Left ventricle myocardium inferior (tissue), 1 donor: ENCODE measurements at regions not wholly inside any gene's neighbourhood (a gene's known extent, or its start where the extent isn't known, plus 50 kb on each side); places are given as distances from the start of the nearest gene placed in this dataset.

Source experiments
- DNase-seq: peaks from one replicate; pipeline ENCODE4 v3.0.0-alpha.2; 2020
- H3K27ac ChIP-seq: fragments of 200-600 bp; replicated peaks from 2 replicates; pipeline ENCODE4 v1.8.0; 2021
- H3K27me3 ChIP-seq: fragments of 200-600 bp; 2 replicates; pipeline ENCODE4 v1.8.0; 2021; ENCODE audit warnings: low read depth
- H3K36me3 ChIP-seq: fragments of 200-600 bp; 2 replicates; pipeline ENCODE4 v1.8.0; 2021
- H3K4me1 ChIP-seq: fragments of 200-600 bp; 2 replicates; pipeline ENCODE4 v1.8.0; 2021
- H3K4me3 ChIP-seq: fragments of 200-600 bp; 2 replicates; pipeline ENCODE4 v1.8.0; 2021; ENCODE audit warnings: mild to moderate bottlenecking, moderate library complexity
- H3K9me3 ChIP-seq: fragments of 200-600 bp; replicated peaks from 2 replicates; pipeline ENCODE4 v1.8.0; 2021
- intact Hi-C: fragments of 100-400 bp; cut with micrococcal nuclease; formaldehyde crosslinking; loops from one replicate; pipeline ENCODE4 v1.11.0; 2022
- TF ChIP-seq, protein P1 (sequence below): fragments of 200-600 bp; IDR thresholded peaks from 2 replicates; pipeline ENCODE4 v1.8.0; 2021; ENCODE audit warnings: antibody characterized with exemption, mild to moderate bottlenecking, borderline replicate concordance
- donor health status: DM: no; HTN: yes; CAD: no; lungs with severe emphysema.

DNA sequence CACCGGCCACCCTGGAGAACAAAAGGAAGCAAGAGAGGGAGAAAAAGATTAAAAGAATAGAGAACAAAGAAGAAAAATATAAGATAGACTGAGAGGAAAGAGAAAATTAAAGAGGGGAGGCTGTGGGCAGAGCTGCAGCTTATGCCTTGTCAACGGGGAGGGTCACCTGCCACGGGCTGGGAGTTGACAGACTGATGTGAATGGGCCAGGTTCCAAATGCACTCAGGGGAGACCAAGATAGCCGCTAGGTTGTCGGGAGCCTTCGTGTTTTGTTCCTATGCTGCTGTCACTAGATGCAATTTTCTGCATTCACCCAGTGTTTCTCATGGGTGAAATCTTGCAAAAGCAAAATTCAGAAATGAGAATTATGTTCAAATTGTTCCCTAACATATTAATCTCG is 119.6 kb upstream of the MTHFD1L start:
- H3K27ac ChIP-seq, result peak overlapping the region; percentile 64
- intact Hi-C loops, result no loop called here
- H3K27me3 ChIP-seq, result no peaks in the 10 kb centered on the region
- DNase-seq, result peak; percentile 58
- H3K4me3 ChIP-seq, result no peak overlapping the region
- TF ChIP-seq, protein P1, sequence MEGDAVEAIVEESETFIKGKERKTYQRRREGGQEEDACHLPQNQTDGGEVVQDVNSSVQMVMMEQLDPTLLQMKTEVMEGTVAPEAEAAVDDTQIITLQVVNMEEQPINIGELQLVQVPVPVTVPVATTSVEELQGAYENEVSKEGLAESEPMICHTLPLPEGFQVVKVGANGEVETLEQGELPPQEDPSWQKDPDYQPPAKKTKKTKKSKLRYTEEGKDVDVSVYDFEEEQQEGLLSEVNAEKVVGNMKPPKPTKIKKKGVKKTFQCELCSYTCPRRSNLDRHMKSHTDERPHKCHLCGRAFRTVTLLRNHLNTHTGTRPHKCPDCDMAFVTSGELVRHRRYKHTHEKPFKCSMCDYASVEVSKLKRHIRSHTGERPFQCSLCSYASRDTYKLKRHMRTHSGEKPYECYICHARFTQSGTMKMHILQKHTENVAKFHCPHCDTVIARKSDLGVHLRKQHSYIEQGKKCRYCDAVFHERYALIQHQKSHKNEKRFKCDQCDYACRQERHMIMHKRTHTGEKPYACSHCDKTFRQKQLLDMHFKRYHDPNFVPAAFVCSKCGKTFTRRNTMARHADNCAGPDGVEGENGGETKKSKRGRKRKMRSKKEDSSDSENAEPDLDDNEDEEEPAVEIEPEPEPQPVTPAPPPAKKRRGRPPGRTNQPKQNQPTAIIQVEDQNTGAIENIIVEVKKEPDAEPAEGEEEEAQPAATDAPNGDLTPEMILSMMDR, result no peak
- no peaks in the 10 kb centered on the region for H3K9me3 ChIP-seq
- peaks cover 59% of the 10 kb centered on the region for H3K4me1 ChIP-seq
- H3K36me3 ChIP-seq, result no peaks in the 10 kb centered on the region

DNA sequence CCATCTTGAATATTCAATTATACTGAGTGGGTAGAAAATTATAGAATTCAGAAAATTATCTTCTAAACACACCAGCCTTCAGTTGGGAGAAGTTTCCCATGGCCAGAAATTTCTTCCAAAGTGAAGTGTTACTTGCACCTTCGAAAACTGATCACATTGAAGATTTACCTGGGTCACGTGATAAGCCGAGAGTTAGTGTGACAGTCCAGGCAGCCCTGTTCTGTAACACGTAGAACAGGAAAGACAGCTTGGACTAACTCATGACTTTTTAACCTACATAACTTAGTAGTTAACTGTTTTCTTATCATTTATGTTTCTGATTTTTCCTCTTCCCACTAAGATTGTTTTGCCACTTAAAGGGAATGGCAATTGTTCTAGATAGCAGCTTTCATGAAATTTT is 118.3 kb upstream of the MTHFD1L start:
- no peaks in the 10 kb centered on the region for H3K36me3 ChIP-seq
- TF ChIP-seq, protein P1, result no peak
- H3K4me1 ChIP-seq, result peaks cover 49% of the 10 kb centered on the region
- H3K27me3 ChIP-seq, result no peaks in the 10 kb centered on the region
- H3K27ac ChIP-seq, result no peak overlapping the region
- no peak for DNase-seq
- H3K4me3 ChIP-seq, result no peak overlapping the region
- intact Hi-C loops, result no loop called here
- no peaks in the 10 kb centered on the region for H3K9me3 ChIP-seq

DNA sequence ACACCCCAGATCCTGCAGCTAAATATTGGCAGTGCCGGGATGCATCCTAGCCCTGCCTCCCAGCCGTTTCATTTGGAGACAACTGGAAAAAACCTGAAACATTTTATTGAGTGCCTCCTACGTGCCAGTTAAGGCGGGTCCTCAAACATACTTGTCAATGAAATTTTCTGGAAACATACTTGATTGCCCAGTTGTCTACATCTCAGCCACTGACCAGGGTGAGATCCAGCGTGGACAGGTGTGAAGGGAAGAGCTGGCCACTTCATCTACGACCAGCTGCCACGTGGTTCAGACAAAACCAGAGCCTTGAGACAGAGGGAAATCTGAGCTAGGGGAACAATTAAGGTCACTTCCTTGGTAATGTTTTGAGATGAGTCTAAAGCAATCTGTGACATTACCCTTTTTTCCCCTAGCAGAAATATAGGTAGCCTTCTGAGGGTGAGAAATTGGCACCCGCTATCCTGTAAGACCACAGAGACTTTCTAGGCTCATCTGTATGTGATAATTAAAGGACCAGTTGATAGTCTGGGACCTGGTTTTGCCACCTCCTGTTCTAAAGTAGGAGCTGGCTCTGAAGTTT is 116.3 kb upstream of the MTHFD1L start:
- Histone ChIP-seq H3K27ac (no peak overlapping the region), H3K4me1 (peaks cover 44% of the 10 kb centered on the region), H3K9me3 (no peaks in the 10 kb centered on the region), H3K27me3 (no peaks in the 10 kb centered on the region), H3K36me3 (no peaks in the 10 kb centered on the region), H3K4me3 (no peak overlapping the region)
- intact Hi-C loops, result no loop called here
- no peak for DNase-seq
- TF ChIP-seq, protein P1, result no peak

DNA sequence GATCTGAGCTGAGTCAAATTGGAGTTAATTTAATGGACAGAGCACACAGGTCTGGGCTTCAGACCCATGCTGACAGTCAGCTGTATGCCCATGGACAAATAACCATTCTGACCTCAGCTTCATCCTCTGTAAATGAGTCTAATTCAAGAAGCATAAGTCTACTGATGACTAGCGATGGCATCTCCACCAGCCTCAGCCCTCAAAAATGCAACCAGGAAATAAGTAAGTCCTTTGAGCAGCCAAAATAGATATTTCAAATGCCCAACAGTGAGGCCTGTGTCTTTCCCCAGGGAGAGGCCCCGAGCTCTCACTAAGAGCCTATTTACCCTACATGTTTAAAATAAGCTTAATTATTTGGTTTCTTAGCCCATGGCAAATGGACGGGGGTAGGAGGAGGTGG is 114.2 kb upstream of the MTHFD1L start:
- intact Hi-C loops, result no loop called here
- Histone ChIP-seq H3K9me3 (no peaks in the 10 kb centered on the region), H3K27me3 (no peaks in the 10 kb centered on the region), H3K4me1 (peaks cover 44% of the 10 kb centered on the region), H3K36me3 (no peaks in the 10 kb centered on the region), H3K27ac (no peak overlapping the region), H3K4me3 (no peak overlapping the region)
- TF ChIP-seq, protein P1, result no peak
- DNase-seq, result no peak

DNA sequence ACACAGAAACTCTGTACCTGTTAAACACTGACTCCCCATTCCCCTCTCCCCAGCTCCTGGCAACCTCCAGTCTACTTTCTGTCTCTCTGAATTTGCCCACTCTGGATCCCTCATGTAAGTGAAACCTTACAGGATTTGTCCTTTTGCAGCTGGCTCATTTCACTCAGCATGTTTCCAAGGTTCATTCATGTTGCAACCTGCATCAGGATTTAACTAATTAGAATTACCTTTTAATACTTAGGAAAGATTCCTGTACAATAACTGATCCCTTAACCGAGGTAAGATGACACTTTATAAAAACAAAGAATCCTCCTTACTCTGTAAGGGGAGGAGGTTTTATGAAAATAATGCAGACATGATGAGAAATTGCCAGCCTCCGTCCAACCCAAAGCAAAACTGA is 113.1 kb upstream of the MTHFD1L start:
- DNase-seq, result no peak
- peaks cover 48% of the 10 kb centered on the region for H3K4me1 ChIP-seq
- H3K27me3 ChIP-seq, result no peaks in the 10 kb centered on the region
- no peak overlapping the region for H3K27ac ChIP-seq
- no peaks in the 10 kb centered on the region for H3K9me3 ChIP-seq
- intact Hi-C loops, result no loop called here
- no peak overlapping the region for H3K4me3 ChIP-seq
- H3K36me3 ChIP-seq, result no peaks in the 10 kb centered on the region
- TF ChIP-seq, protein P1, result no peak
